ENCODE measurements at regions not wholly inside any gene's neighbourhood (a gene's known extent, or its start where the extent isn't known, plus 50 kb on each side); places are given as distances from the start of the nearest gene placed in this dataset.

DNA sequence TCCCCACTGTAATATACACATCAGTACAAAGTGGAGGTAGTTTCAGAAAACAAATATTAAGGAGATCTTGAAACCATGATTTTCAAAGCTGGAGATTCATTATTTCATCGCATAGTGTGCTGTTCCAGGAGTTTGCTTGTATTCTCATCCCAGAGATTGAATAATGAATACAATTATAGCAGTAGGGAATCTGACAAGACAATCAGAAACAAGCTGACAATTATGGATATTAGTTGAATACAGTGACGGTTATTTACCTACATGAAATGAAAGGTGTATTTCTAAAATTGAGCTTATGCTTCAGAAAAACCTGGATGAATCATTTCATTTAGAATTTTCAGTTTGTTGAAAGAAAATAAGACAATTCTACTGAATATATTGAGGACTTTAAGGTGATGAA lies 2119.0 kb downstream of the MRPL39 start:
- no peak for DNase-seq

GRCh38 chr21:23480591-23481270 lies 2126.6 kb downstream of the MRPL39 start:
- no peak for DNase-seq

DNA sequence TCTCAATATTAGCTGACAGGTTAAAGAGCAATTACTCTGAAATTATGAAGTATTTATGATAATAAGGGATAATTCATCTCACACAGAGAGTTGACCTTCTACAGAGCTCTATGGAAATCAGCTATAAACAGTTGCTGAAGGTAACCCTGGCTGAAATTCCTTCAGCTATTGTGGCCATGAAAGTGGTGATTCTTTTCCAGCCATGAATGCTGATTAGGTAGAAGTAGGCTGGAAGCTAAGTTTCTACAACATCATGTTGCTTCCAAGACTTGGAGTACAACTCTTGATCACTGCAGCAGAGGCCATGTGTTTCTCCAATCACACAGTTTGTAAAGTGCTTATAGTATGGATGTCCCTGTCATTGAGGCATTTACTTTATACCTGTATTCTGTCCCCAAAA lies 2128.9 kb downstream of the MRPL39 start:
- no peak for DNase-seq

GRCh38 chr21:23475281-23476219 lies 2131.7 kb downstream of the MRPL39 start:
- no peak for DNase-seq

- no peak for DNase-seq
Observed at GRCh38 chr21:23471877-23472276, 2135.4 kb downstream of the MRPL39 start.

GRCh38 chr21:23463365-23463764 lies 2143.9 kb downstream of the MRPL39 start:
- no peak for DNase-seq

DNA sequence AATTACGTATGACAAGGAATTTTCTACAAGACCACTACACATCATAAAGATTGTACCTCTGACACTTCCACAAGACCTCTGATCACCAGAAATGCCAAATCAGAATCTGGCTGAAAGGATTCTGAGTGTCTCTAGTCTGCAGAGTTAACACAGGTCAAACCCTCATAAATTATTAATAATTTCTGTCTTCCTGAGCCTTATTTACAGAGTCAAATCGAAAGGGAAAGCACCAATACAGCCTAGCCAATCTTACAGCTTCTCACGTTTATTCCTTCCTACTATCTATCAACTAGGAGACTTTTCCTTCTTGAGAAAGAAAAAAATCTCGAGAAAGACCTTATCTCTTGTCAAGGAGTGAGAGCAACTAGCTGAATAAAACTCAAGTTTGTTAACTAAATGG lies 2151.6 kb downstream of the MRPL39 start:
- DNase-seq, result no peak

DNA sequence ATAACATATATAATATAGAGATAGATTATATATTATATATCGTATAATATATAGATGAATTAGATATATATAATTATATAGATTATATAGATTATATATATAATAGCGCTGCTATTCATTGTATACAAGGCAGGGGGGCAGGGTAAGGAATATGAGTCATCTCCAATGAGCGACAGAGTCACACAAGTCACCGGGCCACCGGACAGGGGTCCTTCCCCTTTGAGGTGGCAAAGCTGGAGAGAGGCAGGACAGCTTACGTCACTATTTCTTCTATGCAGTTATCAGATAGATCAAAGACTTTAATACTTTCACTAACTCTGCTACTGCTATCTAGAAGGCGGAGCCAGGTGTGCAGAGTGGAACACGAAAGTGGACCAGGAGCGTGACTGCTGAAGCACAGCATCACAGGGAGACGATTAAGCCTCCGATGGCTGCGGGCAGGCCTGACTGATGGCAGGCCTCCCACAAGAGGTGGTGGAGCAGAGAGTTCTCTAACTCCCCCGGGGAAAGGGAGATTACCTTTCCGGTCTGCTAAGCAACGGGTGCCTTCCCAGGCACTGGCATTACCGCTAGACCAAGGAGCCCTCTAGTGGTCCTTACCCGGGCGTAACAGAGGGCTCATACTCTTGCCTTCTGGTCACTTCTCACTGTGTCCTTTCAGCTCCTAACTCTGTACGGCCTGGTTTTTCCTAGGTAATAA lies 2154.7 kb downstream of the MRPL39 start:
- no peak for DNase-seq

DNA sequence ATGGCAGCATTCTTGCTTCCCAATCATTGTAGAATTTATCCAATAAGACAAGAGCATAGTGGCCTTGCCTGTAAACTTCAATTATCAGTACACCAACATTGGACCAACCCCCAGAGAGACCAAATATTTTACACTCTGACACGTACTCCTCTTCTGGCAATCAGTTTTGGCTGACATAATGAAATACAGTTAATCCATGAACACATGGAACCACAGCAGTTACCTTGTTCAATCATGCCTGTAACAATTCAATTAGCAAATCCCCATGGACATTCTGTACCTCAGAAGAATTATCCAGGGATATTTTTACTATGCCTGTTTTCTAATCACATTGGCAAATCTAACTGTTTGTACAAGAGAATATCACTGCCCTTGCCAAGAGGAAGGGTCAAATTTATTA lies 2162.0 kb downstream of the MRPL39 start:
- DNase-seq, result no peak

DNA sequence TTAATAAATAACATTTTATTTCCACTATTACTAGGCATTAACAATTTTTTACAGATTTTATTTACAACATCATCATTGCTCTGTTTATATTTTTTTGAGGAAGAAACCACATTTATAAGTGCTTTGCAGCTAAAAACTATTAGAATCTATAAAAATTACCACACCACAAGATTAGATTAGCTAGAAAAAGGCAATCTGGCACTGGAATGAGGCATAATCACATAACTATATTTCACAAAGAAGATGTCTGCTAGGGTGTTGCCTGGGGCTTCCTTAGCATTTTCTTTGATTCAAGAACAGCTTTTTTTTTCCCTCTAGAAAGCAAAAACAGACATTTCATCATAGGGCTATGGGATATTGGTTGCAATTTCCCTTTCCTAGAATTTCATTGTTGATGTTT lies 2169.2 kb downstream of the MRPL39 start:
- no peak for DNase-seq

GRCh38 chr21:23402929-23403520 lies 2204.3 kb downstream of the MRPL39 start:
- no peak for DNase-seq

DNA sequence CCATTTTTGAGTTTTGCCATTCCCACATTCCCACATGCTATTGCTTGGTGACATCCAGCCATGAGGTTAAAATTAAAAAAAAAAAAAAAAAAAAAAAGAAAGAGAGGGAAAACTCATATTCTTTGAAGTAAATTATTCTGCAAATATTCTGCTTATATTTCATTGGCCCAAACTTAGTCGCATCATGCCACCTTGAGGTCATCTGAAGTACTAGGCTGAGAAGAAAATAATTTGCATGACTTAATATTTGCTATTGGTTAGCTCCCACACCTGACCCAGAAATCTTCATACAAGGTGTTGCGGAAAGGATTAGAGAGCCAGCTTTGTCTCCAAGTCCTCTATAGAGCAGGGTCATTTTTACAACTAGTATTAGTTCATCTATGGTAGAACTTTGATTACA lies 2206.0 kb downstream of the MRPL39 start:
- DNase-seq, result no peak

GRCh38 chr21:23398726-23399125 lies 2208.6 kb downstream of the MRPL39 start:
- no peak for DNase-seq

DNA sequence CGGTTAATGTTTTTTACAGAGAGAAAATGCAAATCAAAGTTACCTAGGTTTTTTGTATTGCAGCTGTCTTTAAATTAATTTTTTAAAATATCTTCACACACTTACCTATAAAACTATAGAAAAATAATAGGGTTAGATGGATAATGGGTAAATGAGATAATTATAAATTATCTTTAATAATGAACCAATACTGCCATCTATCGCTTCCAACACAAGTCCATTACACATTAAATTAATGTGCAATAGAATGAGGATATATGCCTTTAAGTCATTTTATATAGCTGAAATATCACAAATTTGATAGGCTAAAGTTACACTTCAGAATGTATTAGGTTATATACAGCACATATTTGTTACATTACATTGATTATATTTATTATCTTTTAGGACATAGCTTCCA lies 2212.8 kb downstream of the MRPL39 start:
- no peak for DNase-seq

DNA sequence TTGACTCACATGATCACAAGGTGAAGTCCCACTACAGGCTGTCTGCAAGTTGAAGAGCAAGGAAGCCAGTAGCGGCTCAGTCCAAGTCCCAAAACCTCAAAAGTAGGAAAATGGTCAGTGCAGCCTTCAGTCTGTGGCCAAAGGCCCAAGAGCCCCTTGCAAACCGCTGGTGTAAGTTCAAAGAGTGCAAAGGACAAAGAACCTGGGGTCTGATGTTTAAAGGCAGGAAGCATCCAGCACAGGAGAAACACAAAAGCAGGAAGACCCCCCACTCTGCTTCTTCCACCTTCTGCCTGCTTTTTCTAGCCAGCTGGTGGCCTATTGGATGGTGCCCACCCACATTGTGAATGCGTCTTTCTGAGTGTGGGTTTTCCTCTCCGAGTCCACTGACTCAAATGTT lies 2222.6 kb downstream of the MRPL39 start:
- no peak for DNase-seq

- no peak for DNase-seq
Observed at GRCh38 chr21:23374155-23374554, 2233.1 kb downstream of the MRPL39 start.

- no peak for DNase-seq
Observed at GRCh38 chr21:23356905-23357304, 2250.4 kb downstream of the MRPL39 start.

GRCh38 chr21:23316190-23316589 lies 2291.1 kb downstream of the MRPL39 start:
- DNase-seq, result no peak

DNA sequence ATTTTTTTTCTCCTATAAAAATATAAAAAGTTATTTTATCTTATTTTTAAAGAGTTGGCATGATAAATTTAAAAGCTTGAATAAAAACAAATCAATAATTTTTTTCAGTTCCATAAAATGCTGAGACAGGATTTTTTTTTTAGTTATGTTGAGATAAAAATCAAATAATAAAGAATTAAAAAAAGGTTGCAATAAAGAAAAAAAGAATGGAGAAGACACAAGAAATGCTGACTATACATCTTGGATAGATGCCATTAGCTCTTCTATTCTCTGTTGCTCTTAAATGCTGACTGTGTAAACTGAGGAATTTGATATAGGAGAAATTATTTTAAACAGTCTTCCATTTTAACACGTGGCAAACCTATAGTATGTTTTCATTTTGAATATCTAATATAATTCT lies 2298.5 kb downstream of the MRPL39 start:
- DNase-seq, result no peak

DNA sequence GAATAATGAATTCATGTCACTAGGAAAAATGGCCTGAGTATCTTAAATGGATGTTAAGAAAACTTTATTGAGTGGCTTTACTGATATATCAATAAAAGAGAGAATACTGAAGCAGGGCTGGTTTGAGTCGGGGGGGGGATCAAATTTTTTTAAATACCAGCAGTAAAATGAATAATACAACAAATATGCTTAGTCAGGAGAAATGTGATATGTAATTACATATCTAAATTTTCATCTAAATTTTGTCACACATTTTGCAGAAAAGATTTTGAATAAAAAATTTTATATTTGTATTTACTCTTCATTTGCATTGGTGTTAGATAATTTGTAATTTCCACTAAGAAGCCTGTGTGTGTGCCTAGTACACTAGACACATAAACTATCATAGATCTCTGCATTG lies 2300.2 kb downstream of the MRPL39 start:
- no peak for DNase-seq

DNA sequence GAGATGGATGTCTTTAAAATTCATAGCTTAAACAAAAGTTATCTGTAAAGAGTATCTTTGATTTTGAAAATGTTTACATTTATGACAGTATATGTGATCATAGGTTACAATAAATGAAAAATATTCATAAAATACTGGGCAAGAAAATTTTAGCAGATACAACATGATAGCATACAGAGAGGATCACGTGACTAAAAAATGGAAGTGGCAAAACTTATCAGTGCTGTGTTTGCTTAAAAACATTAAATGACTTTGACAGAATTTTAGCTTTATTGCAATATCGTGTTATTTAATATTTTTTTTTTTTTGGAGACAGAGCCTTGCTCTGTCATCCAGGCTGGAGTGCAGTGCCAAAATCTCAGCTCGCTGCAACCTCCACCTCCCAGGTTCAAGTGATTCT lies 2294.1 kb downstream of the NCAM2 start:
- DNase-seq, result no peak

DNA sequence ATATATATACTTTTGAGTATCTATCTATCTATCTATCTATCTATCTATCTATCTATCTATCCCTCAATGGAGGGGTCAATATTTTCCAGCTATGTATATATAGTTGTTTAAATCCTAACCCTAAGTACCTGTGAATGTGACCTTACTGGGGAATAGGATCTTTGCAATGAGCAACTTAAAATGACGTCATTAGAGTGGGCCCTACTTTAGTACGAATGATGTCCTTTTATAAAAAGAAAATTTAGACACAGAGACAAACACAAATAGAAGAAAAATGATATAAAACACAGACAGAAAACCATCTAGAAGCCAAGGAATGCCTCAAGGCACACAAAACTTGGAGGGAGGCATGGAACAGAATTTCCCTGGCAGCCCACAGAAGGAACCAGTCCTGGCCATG lies 2283.7 kb downstream of the NCAM2 start:
- DNase-seq, result no peak

- no peak for DNase-seq
Observed at GRCh38 chr21:23249760-23250159, 2251.6 kb downstream of the NCAM2 start.
